ENCODE measurements at regions not wholly inside any gene's neighbourhood (a gene's known extent, or its start where the extent isn't known, plus 50 kb on each side); places are given as distances from the start of the nearest gene placed in this dataset.

DNA sequence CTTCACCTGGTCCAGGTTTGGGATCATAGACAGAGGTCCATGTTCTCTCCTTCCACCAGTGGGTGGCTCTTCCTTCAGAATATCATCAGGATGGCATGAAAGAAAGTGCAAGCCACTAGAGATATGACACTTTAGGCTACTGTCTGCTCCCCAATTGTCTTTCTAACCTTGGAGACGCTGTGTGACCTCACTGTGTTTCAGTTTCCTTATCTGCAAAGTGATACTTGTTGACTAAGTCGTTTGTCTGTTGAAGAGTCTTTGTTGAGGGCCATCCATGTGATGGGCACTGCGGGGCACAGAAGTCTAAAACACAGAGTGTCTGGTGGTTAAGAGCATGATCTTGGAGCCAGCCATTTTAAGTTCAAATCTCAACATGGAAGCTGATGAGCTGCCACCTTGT is 259.9 kb upstream of the THSD7B start:
- TF ChIP-seq, protein P1, sequence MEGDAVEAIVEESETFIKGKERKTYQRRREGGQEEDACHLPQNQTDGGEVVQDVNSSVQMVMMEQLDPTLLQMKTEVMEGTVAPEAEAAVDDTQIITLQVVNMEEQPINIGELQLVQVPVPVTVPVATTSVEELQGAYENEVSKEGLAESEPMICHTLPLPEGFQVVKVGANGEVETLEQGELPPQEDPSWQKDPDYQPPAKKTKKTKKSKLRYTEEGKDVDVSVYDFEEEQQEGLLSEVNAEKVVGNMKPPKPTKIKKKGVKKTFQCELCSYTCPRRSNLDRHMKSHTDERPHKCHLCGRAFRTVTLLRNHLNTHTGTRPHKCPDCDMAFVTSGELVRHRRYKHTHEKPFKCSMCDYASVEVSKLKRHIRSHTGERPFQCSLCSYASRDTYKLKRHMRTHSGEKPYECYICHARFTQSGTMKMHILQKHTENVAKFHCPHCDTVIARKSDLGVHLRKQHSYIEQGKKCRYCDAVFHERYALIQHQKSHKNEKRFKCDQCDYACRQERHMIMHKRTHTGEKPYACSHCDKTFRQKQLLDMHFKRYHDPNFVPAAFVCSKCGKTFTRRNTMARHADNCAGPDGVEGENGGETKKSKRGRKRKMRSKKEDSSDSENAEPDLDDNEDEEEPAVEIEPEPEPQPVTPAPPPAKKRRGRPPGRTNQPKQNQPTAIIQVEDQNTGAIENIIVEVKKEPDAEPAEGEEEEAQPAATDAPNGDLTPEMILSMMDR (IDR thresholded peaks at IDR 0.05; ENCODE audit: insufficient read depth, low read depth, low read length) = no peak
- ChIA-PET POLR2A (no interaction called here), CTCF (no interaction called here)
- no peak overlapping the region for H3K4me3 ChIP-seq (ENCODE audit: low read depth, low read length)
- H3K27me3 ChIP-seq (ENCODE audit: control insufficient read depth, insufficient read depth, low read length) = no peaks in the 10 kb centered on the region
- DNase-seq (ENCODE audit: low read depth) = no peak
- no peaks in the 10 kb centered on the region for H3K36me3 ChIP-seq (ENCODE audit: control insufficient read depth, insufficient read depth, low read length)

DNA sequence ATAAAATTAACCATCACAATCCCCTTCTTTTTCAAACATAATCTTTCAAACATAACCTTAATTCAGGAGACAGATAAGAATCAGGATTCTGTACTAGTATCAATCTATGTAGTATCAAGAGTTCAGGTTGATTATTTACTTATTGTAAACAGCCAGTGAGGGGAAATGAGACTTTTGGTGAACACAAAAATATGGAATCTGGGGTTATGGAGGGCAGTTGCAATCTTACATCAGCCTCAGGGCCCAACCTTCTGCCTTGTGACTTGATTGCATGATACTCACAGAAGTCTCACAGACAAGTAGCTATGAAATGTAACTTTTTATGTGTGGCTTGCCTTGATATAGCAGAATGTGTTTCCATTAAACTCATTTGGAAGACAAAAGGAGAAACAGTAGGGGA is 262.7 kb upstream of the THSD7B start:
- no peaks in the 10 kb centered on the region for H3K27me3 ChIP-seq (ENCODE audit: control insufficient read depth, insufficient read depth, low read length)
- CTCF ChIA-PET = no interaction called here
- TF ChIP-seq, protein P1 (IDR thresholded peaks at IDR 0.05; ENCODE audit: insufficient read depth, low read depth, low read length) = no peak
- H3K36me3 ChIP-seq (ENCODE audit: control insufficient read depth, insufficient read depth, low read length) = no peaks in the 10 kb centered on the region
- POLR2A ChIA-PET = no interaction called here
- DNase-seq (ENCODE audit: low read depth) = no peak
- no peak overlapping the region for H3K4me3 ChIP-seq (ENCODE audit: low read depth, low read length)

DNA sequence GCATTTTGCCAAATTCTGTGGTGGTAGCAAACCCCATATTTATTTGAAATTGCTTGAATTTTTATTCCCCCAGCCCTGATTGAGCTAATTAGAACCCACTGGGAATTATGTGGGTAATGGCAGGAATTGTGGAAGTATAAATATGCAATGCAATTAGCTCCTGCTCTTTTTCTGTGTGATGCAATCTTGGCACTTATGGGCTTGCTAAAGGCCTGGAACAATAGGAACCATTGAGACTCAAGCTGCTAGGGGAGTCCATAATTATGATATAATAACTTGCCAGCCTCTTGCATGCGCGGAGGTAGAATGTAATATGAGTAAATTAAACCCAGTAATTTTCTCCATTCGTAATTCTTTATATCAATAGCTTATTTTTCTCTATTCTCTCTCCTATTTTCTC is 267.6 kb upstream of the THSD7B start:
- CTCF ChIA-PET = no interaction called here

DNA sequence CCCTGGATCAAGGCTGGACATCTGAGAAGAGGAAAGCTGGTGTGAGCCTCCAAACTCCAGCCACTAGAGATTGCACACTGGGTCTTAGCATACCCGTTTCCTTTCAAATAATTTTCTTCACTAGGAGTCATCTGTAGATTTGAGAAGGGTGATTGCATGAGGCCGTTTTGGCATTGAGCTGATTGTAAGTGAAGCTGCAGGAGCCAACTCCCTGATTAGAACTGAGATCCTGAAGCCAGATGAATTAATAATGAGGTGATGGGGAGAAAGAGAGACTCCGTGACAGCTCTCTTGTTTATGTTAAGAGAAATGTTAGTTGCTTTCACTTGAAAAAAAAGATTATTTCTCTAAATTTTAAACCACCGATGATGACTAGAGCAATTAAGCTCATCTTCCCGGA is 268.4 kb upstream of the THSD7B start:
- H3K36me3 ChIP-seq (ENCODE audit: control insufficient read depth, insufficient read depth, low read length) = no peaks in the 10 kb centered on the region
- POLR2A ChIA-PET = no interaction called here
- TF ChIP-seq, protein P1 (IDR thresholded peaks at IDR 0.05; ENCODE audit: insufficient read depth, low read depth, low read length) = no peak
- H3K4me3 ChIP-seq (ENCODE audit: low read depth, low read length) = no peak overlapping the region
- CTCF ChIA-PET = no interaction called here
- no peak for DNase-seq (ENCODE audit: low read depth)
- no peaks in the 10 kb centered on the region for H3K27me3 ChIP-seq (ENCODE audit: control insufficient read depth, insufficient read depth, low read length)

More for the DNA sequence above, 267.6 kb upstream of the THSD7B start:
- H3K27me3 ChIP-seq (ENCODE audit: control insufficient read depth, insufficient read depth, low read length) = no peaks in the 10 kb centered on the region
- POLR2A ChIA-PET = no interaction called here
- no peak for DNase-seq (ENCODE audit: low read depth)
- H3K36me3 ChIP-seq (ENCODE audit: control insufficient read depth, insufficient read depth, low read length) = no peaks in the 10 kb centered on the region
- no peak overlapping the region for H3K4me3 ChIP-seq (ENCODE audit: low read depth, low read length)
- TF ChIP-seq, protein P1 (IDR thresholded peaks at IDR 0.05; ENCODE audit: insufficient read depth, low read depth, low read length) = no peak

DNA sequence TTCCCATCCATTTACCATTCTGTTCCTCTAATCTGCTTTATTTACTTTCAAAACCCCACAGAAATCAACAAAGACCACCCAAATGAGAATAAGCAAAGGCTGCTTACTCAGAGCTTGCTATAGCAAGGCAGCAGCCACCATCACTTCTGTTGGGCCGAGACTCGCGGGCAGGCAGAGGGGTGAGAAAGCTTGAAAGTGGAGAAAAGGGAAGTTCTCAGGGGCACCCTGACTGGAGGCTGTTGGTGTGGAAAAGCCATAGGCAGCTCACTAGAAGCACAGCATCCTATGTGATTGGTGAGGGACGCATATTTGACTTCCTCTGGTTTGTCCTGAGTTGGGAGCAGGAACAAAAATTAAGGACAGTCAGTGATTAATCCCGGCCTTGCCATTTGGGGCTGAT is 269.7 kb upstream of the THSD7B start:
- CTCF ChIA-PET = no interaction called here
- POLR2A ChIA-PET = no interaction called here
- Histone ChIP-seq H3K27me3 (ENCODE audit: control insufficient read depth, insufficient read depth, low read length) (no peaks in the 10 kb centered on the region), H3K36me3 (ENCODE audit: control insufficient read depth, insufficient read depth, low read length) (no peaks in the 10 kb centered on the region), H3K4me3 (ENCODE audit: low read depth, low read length) (no peak overlapping the region)
- DNase-seq (ENCODE audit: low read depth) = no peak
- TF ChIP-seq, protein P1 (IDR thresholded peaks at IDR 0.05; ENCODE audit: insufficient read depth, low read depth, low read length) = no peak
